ENCODE measurements at regions not wholly inside any gene's neighbourhood (a gene's known extent, or its start where the extent isn't known, plus 50 kb on each side); places are given as distances from the start of the nearest gene placed in this dataset.

DNA sequence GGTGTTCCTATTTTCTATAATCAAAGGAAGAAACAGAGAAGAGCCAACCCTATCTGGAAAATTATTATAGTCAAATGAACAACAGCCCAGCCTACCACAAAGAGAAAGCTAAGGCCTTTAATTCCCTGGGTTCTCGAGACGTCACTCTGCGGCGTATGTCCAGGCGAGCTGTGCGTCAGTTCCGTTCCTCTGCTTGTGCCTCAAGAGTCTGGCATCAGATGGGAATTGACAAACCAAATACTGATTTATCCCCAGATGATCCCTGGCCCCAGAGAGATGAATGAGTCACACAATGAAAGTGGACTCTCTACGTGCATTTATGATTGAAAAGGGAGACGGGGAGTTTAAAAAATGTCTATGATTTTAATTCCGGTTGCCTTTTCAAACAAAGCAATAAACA, 151.6 kb upstream of the PDE10A start:
- DNase-seq: no peak

- DNase-seq: no peak
Observed at GRCh38 chr6:165811512-165811911, 148.5 kb upstream of the PDE10A start.

GRCh38 chr6:165808021-165808420, 145.0 kb upstream of the PDE10A start:
- DNase-seq: no peak

DNA sequence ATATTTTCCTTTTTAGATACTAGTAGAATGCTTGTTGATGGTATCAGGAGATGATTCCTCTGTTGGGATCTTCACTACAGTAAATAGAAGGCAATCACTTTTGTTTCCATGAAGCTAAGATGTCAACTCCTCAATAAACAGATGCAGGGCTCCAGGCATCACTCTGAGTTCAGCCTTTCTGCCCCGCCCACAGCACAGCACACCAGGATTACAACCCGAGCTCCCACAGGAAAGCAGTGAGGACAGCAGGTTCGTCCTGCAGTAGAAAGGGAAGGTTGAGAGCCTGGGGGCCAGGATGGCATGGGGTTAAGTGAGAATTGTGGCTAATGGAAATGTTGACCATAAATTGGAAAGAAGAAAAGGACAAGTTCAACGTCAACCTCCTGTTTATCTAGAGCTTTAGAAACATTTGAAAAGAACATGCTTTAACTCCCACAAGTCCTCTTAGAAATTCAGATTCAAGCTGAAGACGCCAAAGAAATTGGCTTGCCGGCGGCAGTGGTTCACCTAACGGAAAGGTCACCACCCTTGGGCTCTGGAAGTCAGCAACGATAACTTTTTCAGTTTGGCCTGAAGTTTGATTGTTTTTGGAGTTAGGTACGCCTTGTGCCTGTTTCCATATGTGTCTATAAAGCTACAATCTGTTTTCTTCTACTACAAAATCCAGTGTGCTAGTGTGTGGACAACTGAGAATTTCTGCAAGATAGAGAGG, 144.4 kb upstream of the PDE10A start:
- DNase-seq: no peak

DNA sequence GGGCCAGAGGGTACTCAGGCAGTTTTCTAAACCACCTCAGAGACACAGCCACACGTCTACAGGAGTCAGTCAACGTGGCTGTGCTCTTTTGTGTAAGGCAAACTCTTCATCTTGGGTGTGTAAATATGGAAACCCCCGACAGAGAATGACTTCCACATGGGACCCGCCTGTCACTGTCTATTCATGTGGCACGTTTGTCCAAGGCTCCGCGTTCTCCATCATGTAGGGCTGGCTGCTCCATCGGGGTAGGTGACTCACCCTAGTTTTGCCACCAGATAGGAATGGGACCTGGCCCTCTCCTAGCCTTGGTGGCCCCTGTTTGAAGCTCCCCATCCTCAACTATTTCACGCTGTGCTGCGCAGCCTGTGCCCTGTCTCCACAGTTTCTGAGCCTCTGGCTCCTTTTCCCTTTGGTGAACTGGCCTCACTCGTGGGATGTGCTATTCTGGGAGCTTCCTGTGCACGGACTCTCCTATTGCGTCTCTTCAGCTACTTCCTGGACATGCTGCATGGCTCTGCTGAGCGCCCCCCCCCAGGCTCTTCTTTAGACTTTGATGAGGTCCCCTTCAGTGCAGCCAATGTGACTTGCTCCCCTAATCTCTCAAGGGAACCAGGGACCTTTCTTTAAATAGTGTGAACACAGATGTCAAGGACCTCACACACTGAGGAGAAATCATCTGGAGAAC, 143.2 kb upstream of the PDE10A start:
- no peak for DNase-seq

DNA sequence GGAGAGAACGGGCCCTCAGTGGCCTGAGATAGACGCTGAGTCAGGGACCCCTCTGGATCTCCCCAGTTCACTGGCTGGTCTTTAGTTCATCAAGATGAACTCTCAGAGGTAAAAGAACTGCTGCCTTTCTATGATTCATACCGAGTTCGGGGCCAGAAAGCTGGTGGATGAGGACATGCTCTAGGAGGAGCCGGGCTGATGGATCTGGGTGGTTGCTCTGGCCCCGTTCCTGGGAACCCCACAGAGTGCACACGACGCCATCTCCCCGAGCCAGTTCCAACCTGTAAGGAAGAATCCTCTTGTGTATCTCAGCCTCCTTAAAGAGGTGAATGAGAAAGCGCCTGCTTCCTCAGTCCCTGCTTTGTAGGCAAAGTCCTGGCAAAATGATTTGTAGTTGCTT, 142.6 kb upstream of the PDE10A start:
- DNase-seq: no peak

DNA sequence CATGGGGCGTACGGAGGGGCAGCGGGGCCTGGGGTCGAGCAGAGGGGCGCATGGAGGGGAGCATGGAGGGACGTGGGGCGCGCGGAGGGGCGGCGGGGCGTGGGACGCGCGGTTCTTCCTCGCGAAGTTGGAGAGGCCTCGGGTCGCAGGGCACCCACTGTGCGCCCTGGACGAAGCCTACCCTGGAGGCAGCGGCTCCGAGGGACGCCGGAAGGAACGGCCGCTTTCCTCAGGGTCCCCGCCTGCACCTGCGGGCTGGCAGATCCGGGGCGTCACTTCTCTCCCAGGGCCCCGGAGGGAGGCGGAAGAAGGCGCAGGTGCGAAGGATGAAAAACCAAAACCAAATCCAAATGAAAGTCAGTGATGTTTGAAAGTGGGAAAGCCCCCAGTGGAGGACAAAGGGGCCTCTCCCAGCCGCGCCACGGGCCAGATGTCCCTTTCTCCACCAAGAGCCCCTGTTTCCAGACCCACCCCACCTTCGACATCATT, 142.1 kb upstream of the PDE10A start:
- no peak for DNase-seq

DNA sequence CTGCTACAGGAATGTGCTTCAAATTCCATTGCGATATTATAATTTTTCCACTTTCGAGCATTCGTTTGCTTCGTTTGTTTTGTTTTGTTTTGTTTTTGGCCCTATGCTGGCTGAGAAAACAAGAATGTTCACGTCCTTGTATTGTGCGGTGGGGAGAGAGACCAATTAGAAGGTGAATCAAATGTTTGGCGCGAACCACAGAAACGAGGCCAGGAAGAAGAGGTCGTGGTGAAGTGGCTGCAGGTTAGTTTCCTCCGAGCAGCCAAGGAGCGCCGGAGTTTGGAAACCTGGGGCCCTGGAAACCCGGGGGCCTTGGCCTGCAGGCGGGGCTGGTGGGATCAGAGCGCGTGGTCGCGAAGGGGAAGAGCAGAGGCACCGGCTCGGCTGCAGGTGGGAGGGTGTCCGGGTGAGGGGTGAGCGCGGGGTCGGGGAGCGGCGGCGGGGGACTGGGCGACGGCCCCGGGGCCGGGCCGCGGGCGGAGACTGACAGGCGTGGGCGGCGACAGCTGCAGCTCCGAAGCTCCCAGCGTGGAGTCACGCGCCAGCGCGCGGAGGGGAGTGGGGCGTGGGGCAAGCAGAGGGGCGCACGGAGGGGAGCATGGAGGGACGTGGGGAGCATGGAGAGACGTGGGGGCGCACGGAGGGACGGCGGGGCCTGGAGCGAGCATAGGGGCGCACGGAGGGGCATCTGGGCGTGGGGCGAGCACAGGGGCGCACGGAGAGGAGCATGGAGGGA, 141.5 kb upstream of the PDE10A start:
- DNase-seq: no peak

GRCh38 chr6:165800337-165800736, 137.3 kb upstream of the PDE10A start:
- no peak for DNase-seq

DNA sequence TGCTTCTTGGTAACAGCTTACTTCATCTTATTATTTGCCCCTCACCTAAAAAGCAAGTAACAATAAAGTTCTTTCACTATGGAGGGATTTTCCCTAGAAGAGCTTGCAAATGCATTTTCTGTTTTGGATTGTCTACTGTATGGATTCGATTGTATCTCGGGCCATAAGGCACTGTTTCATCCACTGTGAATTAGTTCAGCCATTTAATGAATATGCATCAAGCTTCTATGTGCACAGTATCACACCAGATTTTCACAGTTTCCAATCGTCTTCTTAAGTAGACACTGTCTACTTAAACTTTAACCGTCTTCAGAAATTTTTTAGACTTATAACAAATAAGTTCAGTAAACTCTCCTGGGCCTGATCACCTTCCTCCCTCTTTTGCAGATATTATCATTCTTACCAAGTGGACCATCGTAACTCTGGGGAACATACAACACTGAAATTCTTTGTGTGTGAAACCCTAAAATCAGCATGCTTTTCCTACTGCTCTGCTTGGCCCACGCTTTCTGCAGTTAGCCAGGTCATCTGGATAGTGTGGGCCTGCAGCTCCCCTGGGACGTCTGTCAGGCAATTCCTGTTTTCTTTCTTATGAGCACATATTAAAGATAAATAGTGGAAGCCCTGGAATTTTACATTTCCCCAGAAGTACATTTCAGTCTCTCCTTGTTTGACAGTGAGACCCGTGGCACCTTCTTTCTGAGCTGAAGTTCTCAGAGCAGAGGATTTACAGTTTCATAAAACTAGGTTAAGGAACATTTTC, 136.5 kb upstream of the PDE10A start:
- DNase-seq: no peak

GRCh38 chr6:165798991-165799390, 135.9 kb upstream of the PDE10A start:
- DNase-seq: no peak

- no peak for DNase-seq
Observed at GRCh38 chr6:165794179-165794601, 131.1 kb upstream of the PDE10A start.

DNA sequence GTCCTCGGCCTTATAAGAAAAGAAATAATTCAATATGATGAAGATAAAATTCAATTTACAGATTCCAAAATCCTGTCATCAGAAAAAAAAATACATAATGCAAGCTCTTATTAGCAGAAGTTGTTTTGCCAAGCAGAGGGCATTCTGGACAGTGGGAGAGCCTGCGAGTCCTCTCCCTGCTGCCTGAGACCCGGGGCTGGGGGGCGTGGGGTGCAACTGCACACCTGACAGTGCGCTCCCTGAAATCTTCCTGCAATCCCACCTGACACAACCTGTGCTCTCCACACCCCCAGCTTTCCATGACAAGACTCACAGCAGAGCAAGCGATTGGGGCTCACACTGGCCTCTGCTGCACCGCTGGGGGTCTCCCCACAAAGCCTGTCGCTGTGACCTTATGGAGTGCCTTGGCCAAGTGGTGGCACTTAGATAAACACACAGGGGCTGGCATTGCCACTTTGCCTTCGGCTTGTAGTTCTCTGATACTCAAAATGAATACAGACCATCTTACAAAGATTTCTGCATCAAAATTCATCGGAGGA, 130.3 kb upstream of the PDE10A start:
- no peak for DNase-seq

- no peak for DNase-seq
Observed at GRCh38 chr6:165791876-165792437, 128.9 kb upstream of the PDE10A start.

GRCh38 chr6:165791306-165791705, 128.3 kb upstream of the PDE10A start:
- DNase-seq: no peak

GRCh38 chr6:165782812-165783211, 119.8 kb upstream of the PDE10A start:
- no peak for DNase-seq

GRCh38 chr6:165782134-165782533, 119.1 kb upstream of the PDE10A start:
- DNase-seq: no peak

DNA sequence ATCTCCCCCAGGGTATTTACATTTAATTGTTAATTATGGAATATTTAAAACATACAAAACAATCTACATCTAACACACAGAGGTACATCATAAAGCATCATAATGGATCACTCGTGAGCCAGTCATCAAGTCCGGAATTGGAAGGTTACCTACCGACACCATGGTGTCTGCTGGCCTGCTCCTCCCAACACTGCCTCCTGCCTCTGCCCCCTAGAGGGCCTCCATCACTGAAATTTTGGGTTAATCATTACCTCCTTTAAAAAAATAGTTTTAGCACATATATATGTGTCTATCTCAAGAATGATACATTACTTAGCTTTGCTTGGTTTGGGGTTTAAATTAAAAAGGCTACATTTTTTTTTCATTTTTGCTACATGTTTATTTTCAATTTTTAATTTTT, 114.6 kb upstream of the PDE10A start:
- no peak for DNase-seq

- DNase-seq: no peak
Observed at GRCh38 chr6:165776691-165777090, 113.7 kb upstream of the PDE10A start.

DNA sequence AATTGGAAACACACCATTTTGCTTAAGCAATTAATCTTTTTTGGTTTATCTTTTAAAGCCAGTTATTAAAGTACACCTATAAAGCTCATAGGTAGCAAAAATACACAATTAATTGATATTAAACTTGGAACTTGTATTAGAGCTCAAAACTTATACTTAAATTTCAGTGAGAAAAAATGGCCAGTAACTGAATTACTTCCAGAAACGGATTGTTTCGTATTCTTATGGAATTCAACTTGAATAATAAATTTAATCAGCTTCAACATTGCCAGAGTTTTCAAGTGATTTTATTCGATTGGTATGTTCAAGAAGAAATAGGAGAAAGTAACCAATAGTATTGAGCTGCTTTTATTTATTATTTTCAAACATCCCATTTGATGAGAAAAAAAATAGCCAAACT, 112.7 kb upstream of the PDE10A start:
- no peak for DNase-seq

GRCh38 chr6:165774903-165775601, 112.0 kb upstream of the PDE10A start:
- DNase-seq: no peak
